HG02885 (cell line): ENCODE measurements at regions not wholly inside any gene's neighbourhood (a gene's known extent, or its start where the extent isn't known, plus 50 kb on each side); places are given as distances from the start of the nearest gene placed in this dataset.
"Not testable (repeated sequence)": the region's sequence is repeated elsewhere in the genome, so short reads cannot be mapped to it uniquely, and the experiment has no call there.

Experiments
- ATAC-seq: cut with Tn5 transposase; IDR thresholded peaks from one replicate; pipeline ENCODE4 v1.9.1; 2021; ENCODE audit warnings: mild to moderate bottlenecking; ENCODE audit not compliant: unreplicated experiment, poor library complexity

DNA sequence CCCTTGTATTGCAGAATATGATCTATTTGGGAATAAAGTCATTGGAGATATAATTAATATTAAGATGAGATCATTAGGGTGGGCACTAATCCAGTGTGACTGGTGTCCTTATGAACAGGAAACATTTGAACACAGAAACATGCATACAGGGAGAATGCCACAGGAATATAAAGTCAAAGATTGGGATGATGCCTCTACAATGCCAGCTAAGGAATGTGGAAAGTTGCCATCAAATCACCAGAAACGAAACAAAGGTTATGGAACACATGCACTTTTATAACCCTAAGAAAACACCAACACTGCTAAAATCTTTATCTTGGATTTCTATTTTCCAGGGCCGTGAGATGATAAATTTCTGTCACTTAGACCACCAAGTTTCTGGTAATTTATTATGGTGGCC lies 442.4 kb upstream of the BCHE start:
- ATAC-seq: no peak

GRCh38 chr3:166275024-166275390 lies 437.8 kb upstream of the BCHE start:
- ATAC-seq: no peak

- no peak for ATAC-seq
Observed at GRCh38 chr3:166274351-166275023, 437.3 kb upstream of the BCHE start.

- ATAC-seq: no peak
Observed at GRCh38 chr3:166270429-166270828, 433.2 kb upstream of the BCHE start.

DNA sequence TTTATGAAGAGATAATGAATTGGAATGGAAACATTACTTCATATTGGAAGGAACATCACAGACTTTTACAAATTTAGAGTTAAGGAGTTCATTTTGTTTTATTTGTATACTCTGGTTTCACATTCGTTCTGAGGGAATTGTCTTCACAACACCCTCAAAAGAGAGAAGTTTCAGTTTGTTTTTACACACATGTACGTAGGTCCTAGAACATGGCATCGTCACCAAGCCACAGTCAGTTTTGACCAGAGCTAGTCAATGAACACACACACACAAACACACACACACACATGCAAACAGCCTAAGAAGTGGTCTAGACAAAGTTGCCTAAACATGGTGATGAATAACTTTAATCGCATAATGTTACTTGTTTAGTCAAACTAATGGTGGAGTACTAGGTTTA lies 427.9 kb upstream of the BCHE start:
- no peak for ATAC-seq

GRCh38 chr3:166263460-166263859 lies 426.2 kb upstream of the BCHE start:
- no peak for ATAC-seq

- not testable (repeated sequence) for ATAC-seq
Observed at GRCh38 chr3:166258293-166258850, 421.1 kb upstream of the BCHE start.

DNA sequence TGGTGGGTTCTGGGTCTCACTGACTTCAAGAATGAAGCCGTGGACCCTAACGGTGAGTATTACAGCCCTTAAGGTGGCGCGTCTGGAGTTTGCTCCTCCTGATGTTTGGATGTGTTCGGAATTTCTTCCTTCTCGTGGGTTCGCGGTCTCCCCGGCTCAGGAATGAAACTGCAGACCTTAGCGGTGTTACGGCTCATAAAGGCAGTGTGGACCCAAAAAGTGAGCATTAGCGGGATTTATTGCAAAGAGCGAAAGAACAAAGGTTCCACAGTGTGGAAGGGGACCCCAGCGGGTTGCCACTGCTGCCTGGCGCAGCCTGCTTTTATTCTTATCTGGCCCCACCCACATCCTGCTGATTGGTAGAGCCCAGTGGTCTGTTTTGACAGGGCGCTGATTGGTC lies 420.5 kb upstream of the BCHE start:
- ATAC-seq: no peak

GRCh38 chr3:166248784-166249183 lies 411.6 kb upstream of the BCHE start:
- ATAC-seq: no peak

GRCh38 chr3:166243511-166243910 lies 406.3 kb upstream of the BCHE start:
- ATAC-seq: no peak

DNA sequence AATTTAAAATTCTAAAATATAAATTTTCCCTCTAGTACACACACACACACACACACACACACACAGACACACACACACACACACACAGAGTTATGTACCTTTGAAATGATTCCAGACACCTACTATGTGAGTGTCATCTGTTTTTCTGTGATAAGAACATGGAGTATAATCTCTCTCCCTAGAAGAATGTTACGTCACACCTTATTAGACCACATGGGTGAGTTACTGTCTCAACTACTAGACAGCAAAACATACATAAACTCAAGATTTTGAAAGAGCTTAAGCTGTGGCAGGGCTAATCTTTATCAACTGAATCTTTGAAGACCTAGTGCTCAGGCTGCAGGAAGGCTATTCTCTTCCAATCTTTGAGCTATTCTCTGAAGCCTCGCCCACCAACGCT lies 385.9 kb upstream of the BCHE start:
- ATAC-seq: no peak

GRCh38 chr3:166211451-166211850 lies 374.2 kb upstream of the BCHE start:
- ATAC-seq: no peak

GRCh38 chr3:166209701-166210100 lies 372.5 kb upstream of the BCHE start:
- no peak for ATAC-seq

DNA sequence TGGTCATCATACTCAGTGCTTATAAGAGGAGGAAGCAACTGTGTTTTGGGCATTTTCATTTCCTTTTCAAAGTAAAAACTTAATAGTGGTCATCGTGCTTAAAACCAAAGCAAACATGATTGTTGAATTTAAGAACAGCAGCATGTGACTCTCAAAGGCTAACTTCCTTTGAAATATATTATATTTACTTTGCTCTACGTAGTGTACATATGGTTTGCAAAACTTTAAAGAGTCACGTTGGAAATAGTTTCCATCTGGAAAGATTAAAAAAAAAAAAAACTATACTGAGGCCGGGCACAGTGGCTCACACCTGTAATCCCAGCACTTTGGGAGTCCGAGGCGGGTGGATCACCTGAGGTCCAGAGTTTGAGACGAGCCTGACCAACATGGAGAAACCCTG lies 367.9 kb upstream of the BCHE start:
- no peak for ATAC-seq

- no peak for ATAC-seq
Observed at GRCh38 chr3:166201476-166201875, 364.3 kb upstream of the BCHE start.

DNA sequence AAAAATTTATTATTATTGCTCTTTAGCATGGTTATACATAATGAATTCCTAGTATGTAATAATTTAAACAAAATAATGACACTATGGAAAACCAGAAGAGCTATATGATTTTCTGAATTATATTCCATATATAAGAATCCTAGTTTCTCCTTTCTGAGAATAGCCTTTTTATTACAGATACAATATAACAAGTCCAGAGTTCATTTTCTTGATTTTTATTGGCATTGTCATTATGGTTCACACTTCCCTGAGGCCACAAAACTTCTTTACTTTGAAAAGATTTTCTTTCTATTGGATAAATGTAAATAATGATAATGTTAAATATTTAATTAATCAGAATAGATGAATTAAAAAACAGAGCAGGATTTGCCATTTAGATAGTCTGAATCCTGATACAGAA lies 362.3 kb upstream of the BCHE start:
- ATAC-seq: no peak

DNA sequence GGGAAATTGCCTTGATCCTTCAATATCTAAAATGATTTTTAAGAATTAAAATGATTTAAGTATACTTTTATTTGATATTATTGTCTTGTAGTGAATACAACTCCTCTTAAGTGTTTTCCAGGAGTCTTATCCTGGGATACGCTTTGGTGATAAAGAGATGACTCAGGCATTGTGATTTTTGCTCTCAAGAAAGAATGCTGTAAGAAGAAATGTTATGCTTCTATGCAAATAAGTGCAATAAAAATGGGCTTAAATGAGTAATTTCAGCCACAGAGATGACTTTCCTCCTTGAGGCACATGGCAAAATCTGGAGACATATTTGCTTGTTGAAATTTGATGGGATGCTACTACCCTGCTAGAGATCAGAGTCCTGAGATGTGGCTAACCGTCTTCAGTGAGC lies 358.6 kb upstream of the BCHE start:
- no peak for ATAC-seq

- no peak for ATAC-seq
Observed at GRCh38 chr3:166191411-166191810, 354.2 kb upstream of the BCHE start.

DNA sequence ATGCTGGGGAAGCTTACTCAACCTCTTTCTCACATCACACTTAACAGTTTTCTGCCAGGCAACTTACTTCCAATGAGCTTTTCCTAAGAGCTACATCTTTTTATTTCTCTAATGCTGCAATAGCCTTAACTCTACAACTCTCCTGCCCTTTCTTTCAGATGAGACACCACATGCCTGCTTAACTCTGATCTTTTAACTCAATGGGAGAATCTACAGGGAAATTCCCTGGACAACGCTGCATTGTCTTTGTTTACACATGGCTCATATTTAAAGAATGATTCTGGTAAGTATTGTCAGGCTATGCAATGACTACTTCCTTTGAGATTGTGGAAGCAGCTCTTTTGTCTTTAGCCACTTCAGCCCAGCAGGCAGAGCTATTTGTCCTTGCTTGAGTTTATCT lies 353.1 kb upstream of the BCHE start:
- no peak for ATAC-seq

DNA sequence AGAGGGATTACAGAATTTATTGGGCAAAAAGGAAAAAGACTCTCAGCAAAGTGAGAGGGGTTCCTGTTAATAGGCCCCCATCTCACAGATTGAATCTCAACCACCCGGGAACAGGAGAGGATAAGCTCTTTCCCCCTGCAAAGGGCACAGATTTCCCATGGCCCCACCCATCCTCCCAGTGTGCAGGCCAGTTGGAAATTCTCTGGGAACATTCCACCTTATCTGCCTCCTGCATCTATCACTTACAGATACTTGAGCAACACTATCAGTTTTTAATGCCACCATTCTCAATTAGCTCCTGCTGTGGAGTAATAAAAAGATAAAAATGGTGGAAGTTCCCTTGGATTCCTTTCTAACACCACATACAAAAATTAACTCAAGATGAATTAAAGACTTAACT lies 350.0 kb upstream of the BCHE start:
- no peak for ATAC-seq

DNA sequence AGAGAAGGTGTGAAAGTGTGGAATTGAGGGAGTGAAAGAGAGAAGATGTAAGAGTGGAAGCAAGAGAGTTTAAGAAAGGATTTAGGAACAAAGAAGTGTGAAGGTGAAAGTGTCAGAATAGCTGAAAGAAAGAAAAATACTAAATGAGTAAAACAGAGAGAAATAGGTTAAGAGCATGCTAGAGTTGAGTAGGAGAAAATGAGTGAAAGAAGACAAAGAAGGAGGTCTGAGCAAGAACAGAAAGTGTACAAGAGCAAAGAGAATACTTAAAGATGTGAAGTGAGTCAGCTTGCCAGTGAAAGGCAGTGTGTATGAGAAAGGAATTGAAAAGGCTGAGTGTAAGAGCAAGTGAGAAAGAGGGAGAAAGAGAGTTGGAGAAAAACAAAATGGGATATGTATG lies 348.8 kb upstream of the BCHE start:
- no peak for ATAC-seq

DNA sequence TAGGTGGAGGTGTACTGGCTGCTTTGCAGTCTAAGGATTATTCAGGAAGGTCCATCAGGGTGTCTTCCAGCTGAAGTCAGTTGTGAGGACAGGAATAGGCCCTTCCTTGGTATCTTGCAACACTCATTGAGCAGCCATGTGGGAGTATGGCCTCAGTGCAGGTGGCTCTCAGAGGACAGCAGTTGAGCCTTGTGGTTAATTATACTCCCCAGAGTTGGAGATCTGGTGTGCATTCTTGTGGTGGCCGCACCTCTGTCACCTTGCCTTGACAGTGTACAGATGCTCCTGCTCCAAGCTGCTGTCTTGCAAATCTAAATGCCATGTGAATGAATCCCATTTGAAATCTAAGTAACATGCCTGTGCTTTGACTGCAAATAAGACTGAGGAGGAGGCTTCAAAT lies 339.9 kb upstream of the BCHE start:
- no peak for ATAC-seq

DNA sequence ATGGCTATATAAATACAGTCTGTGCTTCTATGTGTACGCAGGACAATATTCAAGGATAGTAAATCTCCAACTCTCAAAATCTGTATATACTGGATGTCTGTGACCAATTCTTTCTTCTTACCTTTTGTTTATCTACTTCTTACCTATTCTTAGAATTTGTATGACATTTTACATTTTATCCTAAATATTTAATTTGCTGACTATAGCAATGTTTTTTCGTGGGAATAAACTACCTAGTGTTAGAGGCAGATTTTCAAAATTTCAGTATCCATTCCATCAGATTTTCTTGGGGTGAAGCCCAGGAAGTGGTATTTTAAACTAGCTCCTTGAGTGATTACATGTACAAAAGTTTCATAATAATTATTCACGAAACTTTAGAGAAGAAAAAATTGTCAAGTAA lies 334.5 kb upstream of the BCHE start:
- no peak for ATAC-seq
